CD14-positive monocyte (primary cell): ENCODE measurements at regions not wholly inside any gene's neighbourhood (a gene's known extent, or its start where the extent isn't known, plus 50 kb on each side); places are given as distances from the start of the nearest gene placed in this dataset.

Source experiments
- DNase-seq, 3 donors: peaks; one replicate each; pipeline ENCODE4 v3.0.0-alpha.2; 2011 to 2022
- H2AFZ ChIP-seq: 2 replicates; pipeline ENCODE4 v1.6.0; 2012; ENCODE audit warnings: mild to moderate bottlenecking, low read depth, low read length, inconsistent platforms; ENCODE audit not compliant: insufficient read depth, poor library complexity, severe bottlenecking
- H3K27ac ChIP-seq, 2 donors: 1 replicate in 1 of 2; 2 replicates in 1 of 2; pipeline ENCODE4 v1.5.1; 2012 to 2013; ENCODE audit warnings: low read length in 2 of 2, control low read depth in 1 of 2, inconsistent platforms in 1 of 2, low read depth in 1 of 2, mild to moderate bottlenecking in 1 of 2
- H3K27me3 ChIP-seq, 2 donors: one replicate each; pipeline versions ENCODE4 v1.6.0 to v1.6.1; 2011 to 2013; ENCODE audit warnings: low read length in 2 of 2; ENCODE audit not compliant: control insufficient read depth in 2 of 2, insufficient read depth in 2 of 2
- H3K36me3 ChIP-seq, 2 donors: replicated peaks in 1 of 2; 1 replicate in 1 of 2; 2 replicates in 1 of 2; pipeline versions ENCODE4 v1.5.1 to v1.6.1; 2012 to 2013; ENCODE audit warnings: low read length in 2 of 2, control low read depth in 1 of 2, inconsistent platforms in 1 of 2, mild to moderate bottlenecking in 1 of 2; ENCODE audit not compliant: insufficient read depth in 2 of 2, control insufficient read depth in 1 of 2
- H3K4me1 ChIP-seq, 2 donors: 1 replicate in 1 of 2; 2 replicates in 1 of 2; pipeline versions ENCODE4 v1.5.1 to v1.6.1; 2012 to 2013; ENCODE audit warnings: low read length in 2 of 2, control low read depth in 1 of 2, inconsistent platforms in 1 of 2, mild to moderate bottlenecking in 1 of 2, moderate library complexity in 1 of 2; ENCODE audit not compliant: insufficient read depth in 2 of 2, control insufficient read depth in 1 of 2
- H3K4me2 ChIP-seq: replicated peaks from 2 replicates; pipeline ENCODE3; 2012; ENCODE audit warnings: low read length, moderate library complexity, mild to moderate bottlenecking; ENCODE audit not compliant: poor library complexity, severe bottlenecking; ENCODE audit errors: extremely low read depth
- H3K4me3 ChIP-seq, 3 experiments: fragments of 200-600 bp in 1 of 3; sonication (generic) in 1 of 3; replicated peaks in 1 of 3; 1 replicate in 2 of 3; 2 replicates in 1 of 3; pipeline ENCODE4 v1.5.1; 2011 to 2013; ENCODE audit warnings: low read length in 3 of 3, mild to moderate bottlenecking in 3 of 3, control low read depth in 2 of 3, low read depth in 2 of 3, inconsistent platforms in 1 of 3, moderate library complexity in 1 of 3
- H3K79me2 ChIP-seq: 2 replicates; pipeline ENCODE4 v1.6.0; 2012; ENCODE audit warnings: mild to moderate bottlenecking, control low read depth, inconsistent platforms, low read length, moderate library complexity; ENCODE audit not compliant: insufficient read depth
- H3K9ac ChIP-seq: 2 replicates; pipeline ENCODE4 v1.6.0; 2017; ENCODE audit warnings: low read length, mild to moderate bottlenecking; ENCODE audit not compliant: insufficient read depth, poor library complexity, severe bottlenecking
- H3K9me3 ChIP-seq, 2 donors: replicated peaks in 1 of 2; 1 replicate in 1 of 2; 2 replicates in 1 of 2; pipeline versions ENCODE4 v1.5.1 to v1.6.1; 2012 to 2013; ENCODE audit warnings: low read length in 2 of 2, control low read depth in 1 of 2; ENCODE audit not compliant: control insufficient read depth in 1 of 2, insufficient read depth in 1 of 2
- H4K20me1 ChIP-seq: 2 replicates; pipeline ENCODE4 v1.6.0; 2012; ENCODE audit warnings: mild to moderate bottlenecking, low read length, control low read depth, moderate library complexity; ENCODE audit not compliant: insufficient read depth
- H3K27ac Mint-ChIP-seq, 7 donors: one replicate each; pipeline ENCODE4 v1.8.0; 2020; ENCODE audit warnings: mild to moderate bottlenecking in 7 of 7, mixed read lengths in 7 of 7, moderate library complexity in 6 of 7, inconsistent platforms in 2 of 7
- H3K27me3 Mint-ChIP-seq, 3 donors: one replicate each; pipeline ENCODE4 v1.8.0; 2021 to 2022; ENCODE audit warnings: low read depth in 3 of 3, mild to moderate bottlenecking in 3 of 3, mixed read lengths in 3 of 3, moderate library complexity in 3 of 3, inconsistent platforms in 1 of 3
- H3K36me3 Mint-ChIP-seq, 2 donors: one replicate each; pipeline ENCODE4 v1.8.0; 2020; ENCODE audit warnings: mixed read lengths in 2 of 2, inconsistent platforms in 1 of 2, mild to moderate bottlenecking in 1 of 2
- H3K4me1 Mint-ChIP-seq: one replicate; pipeline ENCODE4 v1.8.0; 2020; ENCODE audit warnings: mild to moderate bottlenecking, mixed read lengths
- H3K4me3 Mint-ChIP-seq, 2 donors: one replicate each; pipeline ENCODE4 v1.8.0; 2020; ENCODE audit warnings: mild to moderate bottlenecking in 2 of 2, mixed read lengths in 2 of 2, moderate library complexity in 1 of 2
- H3K9me3 Mint-ChIP-seq, 7 donors: one replicate each; pipeline ENCODE4 v1.8.0; 2020 to 2022; ENCODE audit warnings: mixed read lengths in 7 of 7, mild to moderate bottlenecking in 6 of 7, moderate library complexity in 6 of 7, inconsistent platforms in 2 of 7
- WGBS: methylation state at CpG from one replicate; pipeline ENCODE4 v1.1.5; 2013; ENCODE audit warnings: missing lambda C conversion rate; ENCODE audit not compliant: insufficient coverage; 5-methylcytosine and 5-hydroxymethylcytosine counted together
- intact Hi-C, 2 donors: fragments of 100-400 bp; cut with micrococcal nuclease; formaldehyde crosslinking; loops; one replicate each; pipeline versions ENCODE4 v1.15.0 to v1.15.1; 2023
- TF ChIP-seq, protein P1 (sequence below): fragments of 200-600 bp; IDR thresholded peaks from one replicate; pipeline ENCODE4 v1.8.0; 2022; ENCODE audit warnings: antibody characterized with exemption, mild to moderate bottlenecking

DNA sequence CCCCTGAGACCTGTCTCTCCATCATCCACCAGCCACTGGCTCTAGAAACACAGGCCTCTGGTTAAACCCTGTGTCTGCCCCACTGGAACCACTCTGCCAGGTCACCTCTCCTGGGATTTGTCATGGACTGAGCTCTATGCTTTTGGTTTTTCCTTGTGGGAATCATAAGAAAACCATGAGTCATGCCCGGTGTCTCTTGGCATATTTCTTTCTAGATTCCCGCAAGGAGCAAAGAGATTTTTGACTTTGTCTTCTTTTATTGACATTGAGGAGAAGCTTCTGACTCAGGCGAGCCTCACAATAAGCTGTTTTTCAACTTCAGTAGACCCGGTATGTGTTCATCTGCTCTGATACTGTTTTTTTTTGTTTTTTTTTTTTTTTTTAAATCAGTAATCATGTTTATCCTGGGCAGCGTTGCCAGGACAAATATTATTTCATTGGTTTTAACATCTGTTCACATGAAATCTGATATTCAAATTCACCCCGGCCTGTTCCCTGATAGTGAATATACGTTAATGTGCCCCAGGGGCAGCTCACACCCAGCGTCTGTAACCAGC is 207.1 kb downstream of the ACKR3 start:
- H3K9me3 Mint-ChIP-seq = peaks cover 0 to 2% (median 0%) of the 10 kb centered on the region in 7 donors
- no peak overlapping the region for H3K9ac ChIP-seq
- H3K27ac Mint-ChIP-seq = no peak overlapping the region
- TF ChIP-seq, protein P1, sequence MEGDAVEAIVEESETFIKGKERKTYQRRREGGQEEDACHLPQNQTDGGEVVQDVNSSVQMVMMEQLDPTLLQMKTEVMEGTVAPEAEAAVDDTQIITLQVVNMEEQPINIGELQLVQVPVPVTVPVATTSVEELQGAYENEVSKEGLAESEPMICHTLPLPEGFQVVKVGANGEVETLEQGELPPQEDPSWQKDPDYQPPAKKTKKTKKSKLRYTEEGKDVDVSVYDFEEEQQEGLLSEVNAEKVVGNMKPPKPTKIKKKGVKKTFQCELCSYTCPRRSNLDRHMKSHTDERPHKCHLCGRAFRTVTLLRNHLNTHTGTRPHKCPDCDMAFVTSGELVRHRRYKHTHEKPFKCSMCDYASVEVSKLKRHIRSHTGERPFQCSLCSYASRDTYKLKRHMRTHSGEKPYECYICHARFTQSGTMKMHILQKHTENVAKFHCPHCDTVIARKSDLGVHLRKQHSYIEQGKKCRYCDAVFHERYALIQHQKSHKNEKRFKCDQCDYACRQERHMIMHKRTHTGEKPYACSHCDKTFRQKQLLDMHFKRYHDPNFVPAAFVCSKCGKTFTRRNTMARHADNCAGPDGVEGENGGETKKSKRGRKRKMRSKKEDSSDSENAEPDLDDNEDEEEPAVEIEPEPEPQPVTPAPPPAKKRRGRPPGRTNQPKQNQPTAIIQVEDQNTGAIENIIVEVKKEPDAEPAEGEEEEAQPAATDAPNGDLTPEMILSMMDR = no peak
- intact Hi-C loops = no loop called here
- H3K79me2 ChIP-seq = no peaks in the 10 kb centered on the region
- DNase-seq = no peak
- WGBS = 93% methylated on average over 3 of the region's 8 CpGs
- H3K36me3 Mint-ChIP-seq = no peaks in the 10 kb centered on the region
- H2AFZ ChIP-seq = no peak overlapping the region
- H3K4me2 ChIP-seq = no peak overlapping the region
- H3K4me3 ChIP-seq = no peak overlapping the region
- no peaks in the 10 kb centered on the region for H4K20me1 ChIP-seq
- no peak overlapping the region for H3K27ac ChIP-seq
- no peaks in the 10 kb centered on the region for H3K4me1 ChIP-seq
- peaks cover 10% of the 10 kb centered on the region for H3K4me1 Mint-ChIP-seq
- no peak overlapping the region for H3K4me3 Mint-ChIP-seq
- peaks cover 22 to 41% (median 34%) of the 10 kb centered on the region in 3 donors for H3K27me3 Mint-ChIP-seq
- no peaks in the 10 kb centered on the region for H3K9me3 ChIP-seq
- H3K36me3 ChIP-seq = no peaks in the 10 kb centered on the region
- H3K27me3 ChIP-seq = peaks cover 4 to 13% of the 10 kb centered on the region in 2 donors

DNA sequence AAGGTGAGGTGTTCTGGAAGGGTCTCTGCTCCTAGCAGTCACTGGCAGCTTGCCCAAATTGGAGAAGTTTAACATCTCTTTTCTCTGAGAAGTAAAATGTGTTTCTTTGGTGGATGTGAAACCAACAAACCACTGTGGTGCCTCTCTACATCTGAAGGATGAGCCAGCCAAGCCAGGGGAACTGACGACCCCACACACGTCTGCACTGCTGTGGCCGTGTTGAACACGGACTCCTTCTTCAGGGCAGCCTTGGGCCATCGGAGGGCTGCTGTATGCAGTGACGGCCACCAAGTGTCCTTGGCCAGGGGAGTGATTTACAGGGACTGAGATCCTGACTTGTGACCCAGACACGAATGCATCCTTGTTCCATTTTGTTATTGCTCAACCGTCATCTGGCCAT is 207.8 kb downstream of the ACKR3 start:
- Histone ChIP-seq H3K4me3 (no peak overlapping the region), H3K9ac (no peak overlapping the region), H2AFZ (no peak overlapping the region), H3K4me2 (no peak overlapping the region), H3K79me2 (no peaks in the 10 kb centered on the region), H4K20me1 (no peaks in the 10 kb centered on the region), H3K27me3 (peaks cover 6 to 16% of the 10 kb centered on the region in 2 donors), H3K9me3 (no peaks in the 10 kb centered on the region), H3K4me1 (no peaks in the 10 kb centered on the region), H3K27ac (no peak overlapping the region), H3K36me3 (no peaks in the 10 kb centered on the region)
- DNase-seq = no peak
- no peak overlapping the region for H3K27ac Mint-ChIP-seq
- WGBS = 81% methylated on average over 8 of the region's 8 CpGs
- H3K4me3 Mint-ChIP-seq = no peak overlapping the region
- H3K4me1 Mint-ChIP-seq = peaks cover 4% of the 10 kb centered on the region
- peaks cover 28 to 38% (median 36%) of the 10 kb centered on the region in 3 donors for H3K27me3 Mint-ChIP-seq
- TF ChIP-seq, protein P1 = no peak
- H3K36me3 Mint-ChIP-seq = no peaks in the 10 kb centered on the region
- intact Hi-C loops = no loop called here
- H3K9me3 Mint-ChIP-seq = peaks cover 0 to 2% (median 0%) of the 10 kb centered on the region in 7 donors
